Hepatocyte (in vitro differentiated cells): ENCODE measurements at regions not wholly inside any gene's neighbourhood (a gene's known extent, or its start where the extent isn't known, plus 50 kb on each side); places are given as distances from the start of the nearest gene placed in this dataset.

Experiments used
- DNase-seq: peaks from one replicate; pipeline ENCODE4 v3.0.0-alpha.2; 2016; ENCODE audit warnings: low spot score
- H2AFZ ChIP-seq: fragments of 200-600 bp; sonication (generic); 2 replicates; pipeline ENCODE4 v1.6.0; 2016; ENCODE audit warnings: antibody characterized with exemption, mild to moderate bottlenecking
- H3K27ac ChIP-seq: fragments of 200-600 bp; sonication (generic); 2 replicates; pipeline ENCODE4 v1.5.1; 2016; ENCODE audit warnings: mild to moderate bottlenecking
- H3K27me3 ChIP-seq: fragments of 200-600 bp; sonication (generic); 2 replicates; pipeline ENCODE4 v1.6.1; 2016
- H3K36me3 ChIP-seq: fragments of 200-600 bp; sonication (generic); replicated peaks from 2 replicates; pipeline ENCODE4 v1.5.1; 2016; ENCODE audit warnings: low read depth; ENCODE audit not compliant: insufficient read depth
- H3K4me1 ChIP-seq: fragments of 200-600 bp; sonication (generic); 2 replicates; pipeline ENCODE4 v1.5.1; 2016; ENCODE audit warnings: mild to moderate bottlenecking, moderate library complexity; ENCODE audit not compliant: insufficient read depth
- H3K4me2 ChIP-seq: fragments of 200-600 bp; sonication (generic); 2 replicates; pipeline ENCODE4 v1.6.0; 2016
- H3K4me3 ChIP-seq: fragments of 200-600 bp; sonication (generic); 2 replicates; pipeline ENCODE4 v1.5.1; 2016; ENCODE audit warnings: mild to moderate bottlenecking
- H3K79me2 ChIP-seq: fragments of 200-600 bp; sonication (generic); 2 replicates; pipeline ENCODE4 v1.6.0; 2017; ENCODE audit warnings: mild to moderate bottlenecking
- H3K9me2 ChIP-seq: fragments of 200-600 bp; sonication (generic); replicated peaks from 2 replicates; pipeline ENCODE4 v1.6.0; 2017; ENCODE audit warnings: mild to moderate bottlenecking; ENCODE audit not compliant: insufficient read depth
- H3K9me3 ChIP-seq: fragments of 200-600 bp; sonication (generic); 2 replicates; pipeline ENCODE4 v1.5.1; 2016; ENCODE audit warnings: low read depth, mild to moderate bottlenecking
- H4K20me1 ChIP-seq: fragments of 200-600 bp; sonication (generic); 2 replicates; pipeline ENCODE4 v1.6.0; 2016; ENCODE audit warnings: mild to moderate bottlenecking; ENCODE audit not compliant: insufficient read depth, poor library complexity, severe bottlenecking
- CTCF ChIP-seq: fragments of 200-600 bp; sonication (generic); IDR thresholded peaks from 2 replicates; pipeline ENCODE4 v1.5.1; 2016; ENCODE audit warnings: antibody characterized with exemption, mild to moderate bottlenecking; ENCODE audit not compliant: poor library complexity
- EZH2 ChIP-seq: fragments of 200-600 bp; sonication (generic); IDR thresholded peaks from 2 replicates; pipeline ENCODE4 v1.6.1; 2016; ENCODE audit warnings: antibody characterized with exemption, mild to moderate bottlenecking, borderline replicate concordance
- EZH2phosphoT487 ChIP-seq: fragments of 200-600 bp; sonication (generic); IDR thresholded peaks from one replicate; pipeline ENCODE4 v1.6.1; 2018; ENCODE audit warnings: antibody characterized with exemption, mild to moderate bottlenecking, low read depth, moderate library complexity; ENCODE audit not compliant: unreplicated experiment, severe bottlenecking
- WGBS: methylation state at CpG from one replicate; pipeline ENCODE4 v1.1.6; 2016; ENCODE audit warnings: low lambda C conversion rate; ENCODE audit errors: missing lambda C conversion rate; 5-methylcytosine and 5-hydroxymethylcytosine counted together

- no peak for DNase-seq
- H3K4me2 ChIP-seq = no peak overlapping the region
- H3K36me3 ChIP-seq = no peaks in the 10 kb centered on the region
- no peaks in the 10 kb centered on the region for H3K27me3 ChIP-seq
- H3K79me2 ChIP-seq = no peaks in the 10 kb centered on the region
- H4K20me1 ChIP-seq = no peaks in the 10 kb centered on the region
- H3K9me3 ChIP-seq = no peaks in the 10 kb centered on the region
- H3K9me2 ChIP-seq = no peaks in the 10 kb centered on the region
- H3K4me1 ChIP-seq = no peaks in the 10 kb centered on the region
- TF ChIP-seq CTCF (no peak), EZH2 (no peak), EZH2phosphoT487 (no peak)
- no peak overlapping the region for H2AFZ ChIP-seq
- 99% methylated on average over 2 of the region's 2 CpGs for WGBS
- no peak overlapping the region for H3K4me3 ChIP-seq
- no peak overlapping the region for H3K27ac ChIP-seq
These were observed 151.9 kb upstream of the CWC22 start for GRCh38 chr2:180158961-180159360.

GRCh38 chr2:180156651-180157050 is 149.6 kb upstream of the CWC22 start:
- H4K20me1 ChIP-seq = no peaks in the 10 kb centered on the region
- no peaks in the 10 kb centered on the region for H3K4me1 ChIP-seq
- no peaks in the 10 kb centered on the region for H3K36me3 ChIP-seq
- no peaks in the 10 kb centered on the region for H3K27me3 ChIP-seq
- no peaks in the 10 kb centered on the region for H3K9me2 ChIP-seq
- no peak overlapping the region for H3K27ac ChIP-seq
- no peaks in the 10 kb centered on the region for H3K79me2 ChIP-seq
- no peaks in the 10 kb centered on the region for H3K9me3 ChIP-seq
- no peak for DNase-seq
- no peak overlapping the region for H2AFZ ChIP-seq
- TF ChIP-seq EZH2phosphoT487 = no peak
- no peak for TF ChIP-seq EZH2
- no peak overlapping the region for H3K4me2 ChIP-seq
- H3K4me3 ChIP-seq = no peak overlapping the region

DNA sequence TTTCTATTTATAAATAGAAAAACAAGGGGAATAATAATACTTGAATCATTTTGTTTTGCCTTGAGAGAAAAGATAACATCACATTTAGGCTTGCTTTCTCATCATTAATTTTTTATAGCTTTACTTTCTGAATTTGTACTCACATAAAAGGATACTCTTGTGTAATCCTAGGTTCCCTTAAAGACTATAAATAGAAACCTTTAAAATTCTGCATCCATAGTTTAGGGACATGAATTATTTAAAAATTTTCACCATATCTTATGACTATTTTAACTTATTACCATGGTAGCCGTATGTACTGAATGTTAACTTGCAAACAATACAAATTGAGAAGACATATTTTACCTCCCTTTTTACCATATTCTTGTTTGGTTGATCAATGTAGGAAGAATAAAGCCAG is 143.5 kb upstream of the CWC22 start:
- H3K4me1 ChIP-seq = no peaks in the 10 kb centered on the region
- no peak overlapping the region for H3K4me3 ChIP-seq
- H3K27me3 ChIP-seq = no peaks in the 10 kb centered on the region
- H3K36me3 ChIP-seq = no peaks in the 10 kb centered on the region
- H3K4me2 ChIP-seq = no peak overlapping the region
- H4K20me1 ChIP-seq = no peaks in the 10 kb centered on the region
- no peaks in the 10 kb centered on the region for H3K9me3 ChIP-seq
- no peaks in the 10 kb centered on the region for H3K9me2 ChIP-seq
- no peak overlapping the region for H2AFZ ChIP-seq
- no peaks in the 10 kb centered on the region for H3K79me2 ChIP-seq
- no peak for DNase-seq
- no peak for TF ChIP-seq EZH2
- TF ChIP-seq EZH2phosphoT487 = no peak
- TF ChIP-seq CTCF = no peak
- WGBS = 96% methylated on average over 1 of the region's 1 CpG
- H3K27ac ChIP-seq = no peak overlapping the region

GRCh38 chr2:180146541-180146940 is 139.4 kb upstream of the CWC22 start:
- Histone ChIP-seq H3K9me2 (no peaks in the 10 kb centered on the region), H3K4me1 (no peaks in the 10 kb centered on the region), H3K27me3 (no peaks in the 10 kb centered on the region), H3K9me3 (no peaks in the 10 kb centered on the region), H4K20me1 (no peaks in the 10 kb centered on the region), H3K4me3 (no peak overlapping the region), H2AFZ (no peak overlapping the region), H3K4me2 (no peak overlapping the region), H3K36me3 (no peaks in the 10 kb centered on the region), H3K79me2 (no peaks in the 10 kb centered on the region), H3K27ac (no peak overlapping the region)
- no peak for DNase-seq
- 60% methylated on average over 2 of the region's 2 CpGs for WGBS
- TF ChIP-seq EZH2phosphoT487 (no peak), CTCF (no peak), EZH2 (no peak)
